T-helper 2 cell treated with Interferon-gamma antibody and Interleukin-4, amounts not matched to agents 5 μg/mL and 100 μg/mL, for 36 hours (primary cell): ENCODE measurements at regions not wholly inside any gene's neighbourhood (a gene's known extent, or its start where the extent isn't known, plus 50 kb on each side); places are given as distances from the start of the nearest gene placed in this dataset.

Source experiments
- DNase-seq: peaks from one replicate; pipeline ENCODE4 v3.0.0; 2021; ENCODE audit warnings: low spot score
- H3K27ac Mint-ChIP-seq: one replicate; pipeline ENCODE4 v1.8.0; 2021; ENCODE audit warnings: mild to moderate bottlenecking, mixed read lengths
- H3K27me3 Mint-ChIP-seq: one replicate; pipeline ENCODE4 v1.8.0; 2021; ENCODE audit warnings: low read depth, mixed read lengths
- H3K36me3 Mint-ChIP-seq: one replicate; pipeline ENCODE4 v1.8.0; 2021; ENCODE audit warnings: low read depth, mixed read lengths
- H3K4me1 Mint-ChIP-seq: one replicate; pipeline ENCODE4 v1.8.0; 2021; ENCODE audit warnings: low read depth, mixed read lengths
- H3K4me3 Mint-ChIP-seq: one replicate; pipeline ENCODE4 v1.8.0; 2022; ENCODE audit warnings: mild to moderate bottlenecking, moderate library complexity, mixed read lengths
- H3K9me3 Mint-ChIP-seq: one replicate; pipeline ENCODE4 v1.8.0; 2021; ENCODE audit warnings: mixed read lengths

GRCh38 chr9:85292261-85292660, 449.5 kb downstream of the AGTPBP1 start:
- Mint-ChIP-seq H3K27ac (no peak overlapping the region), H3K27me3 (peaks cover 17% of the 10 kb centered on the region), H3K36me3 (no peaks in the 10 kb centered on the region), H3K4me1 (peaks cover 10% of the 10 kb centered on the region), H3K4me3 (no peak overlapping the region), H3K9me3 (no peaks in the 10 kb centered on the region)
- no peak for DNase-seq

GRCh38 chr9:85291266-85291665, 450.5 kb downstream of the AGTPBP1 start:
- no peaks in the 10 kb centered on the region for H3K9me3 Mint-ChIP-seq
- peaks cover 17% of the 10 kb centered on the region for H3K27me3 Mint-ChIP-seq
- H3K4me3 Mint-ChIP-seq = no peak overlapping the region
- H3K4me1 Mint-ChIP-seq = peaks cover 10% of the 10 kb centered on the region
- H3K27ac Mint-ChIP-seq = no peak overlapping the region
- H3K36me3 Mint-ChIP-seq = no peaks in the 10 kb centered on the region
- DNase-seq = no peak

DNA sequence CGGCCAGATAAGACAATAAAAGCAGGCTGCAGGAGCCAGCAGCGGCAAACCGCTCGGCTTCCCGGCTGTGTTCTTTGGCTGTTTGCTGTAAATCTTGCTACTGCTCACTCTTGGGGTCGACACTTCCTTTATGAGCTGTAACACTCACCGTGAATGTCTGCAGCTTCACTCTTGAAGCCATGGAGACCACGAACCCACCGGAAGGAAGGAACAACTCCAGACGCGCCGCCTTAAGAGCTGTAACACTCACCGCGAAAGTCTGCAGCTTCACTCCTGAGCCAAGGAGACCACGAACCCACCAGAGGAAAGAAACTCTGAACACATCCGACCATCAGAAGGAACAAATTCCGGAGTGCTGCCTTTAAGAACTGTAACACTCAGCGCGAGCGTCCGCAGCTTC, 451.7 kb downstream of the AGTPBP1 start:
- no peak overlapping the region for H3K27ac Mint-ChIP-seq

GRCh38 chr9:85289142-85289541, 452.6 kb downstream of the AGTPBP1 start:
- H3K4me1 Mint-ChIP-seq = peaks cover 10% of the 10 kb centered on the region
- no peaks in the 10 kb centered on the region for H3K9me3 Mint-ChIP-seq

More for the DNA sequence above, 451.7 kb downstream of the AGTPBP1 start:
- Mint-ChIP-seq H3K4me1 (peaks cover 10% of the 10 kb centered on the region), H3K9me3 (no peaks in the 10 kb centered on the region), H3K4me3 (peak overlapping the region; percentile 50), H3K27me3 (peaks cover 17% of the 10 kb centered on the region), H3K36me3 (no peaks in the 10 kb centered on the region)
- DNase-seq = no peak

GRCh38 chr9:85283421-85283820, 458.3 kb downstream of the AGTPBP1 start:
- no peak overlapping the region for H3K27ac Mint-ChIP-seq
- DNase-seq = no peak
- H3K27me3 Mint-ChIP-seq = no peaks in the 10 kb centered on the region
- no peaks in the 10 kb centered on the region for H3K4me1 Mint-ChIP-seq
- no peaks in the 10 kb centered on the region for H3K9me3 Mint-ChIP-seq
- no peaks in the 10 kb centered on the region for H3K36me3 Mint-ChIP-seq
- H3K4me3 Mint-ChIP-seq = no peak overlapping the region

More at GRCh38 chr9:85289142-85289541, 452.6 kb downstream of the AGTPBP1 start:
- H3K27me3 Mint-ChIP-seq = peaks cover 17% of the 10 kb centered on the region
- H3K27ac Mint-ChIP-seq = no peak overlapping the region
- no peak for DNase-seq
- H3K4me3 Mint-ChIP-seq = no peak overlapping the region
- no peaks in the 10 kb centered on the region for H3K36me3 Mint-ChIP-seq

DNA sequence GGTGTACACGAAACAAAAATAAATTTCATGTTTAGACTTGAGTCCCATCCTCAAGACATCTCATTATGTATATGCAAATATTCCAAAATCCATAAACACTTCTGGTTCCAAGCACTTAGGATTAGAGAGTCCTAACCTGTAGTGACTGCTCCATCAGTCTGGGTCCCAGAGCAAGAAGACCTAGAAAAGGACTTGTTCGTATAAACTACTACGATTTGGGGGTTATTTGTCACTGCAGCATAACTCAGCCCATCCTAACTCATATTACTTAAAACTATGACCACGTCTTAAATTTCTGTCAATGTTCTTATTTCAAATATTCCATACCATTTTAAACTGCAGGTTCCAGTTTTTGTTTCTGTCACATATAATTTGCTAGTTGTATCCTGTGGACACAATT, 463.0 kb downstream of the AGTPBP1 start:
- H3K36me3 Mint-ChIP-seq = no peaks in the 10 kb centered on the region
- H3K27ac Mint-ChIP-seq = no peak overlapping the region
- no peak for DNase-seq
- no peaks in the 10 kb centered on the region for H3K4me1 Mint-ChIP-seq
- no peak overlapping the region for H3K4me3 Mint-ChIP-seq
- no peaks in the 10 kb centered on the region for H3K9me3 Mint-ChIP-seq
- H3K27me3 Mint-ChIP-seq = no peaks in the 10 kb centered on the region

GRCh38 chr9:85276741-85277140, 465.0 kb downstream of the AGTPBP1 start:
- Mint-ChIP-seq H3K27me3 (no peaks in the 10 kb centered on the region), H3K36me3 (no peaks in the 10 kb centered on the region), H3K9me3 (no peaks in the 10 kb centered on the region), H3K27ac (no peak overlapping the region), H3K4me3 (no peak overlapping the region), H3K4me1 (no peaks in the 10 kb centered on the region)
- DNase-seq = no peak

DNA sequence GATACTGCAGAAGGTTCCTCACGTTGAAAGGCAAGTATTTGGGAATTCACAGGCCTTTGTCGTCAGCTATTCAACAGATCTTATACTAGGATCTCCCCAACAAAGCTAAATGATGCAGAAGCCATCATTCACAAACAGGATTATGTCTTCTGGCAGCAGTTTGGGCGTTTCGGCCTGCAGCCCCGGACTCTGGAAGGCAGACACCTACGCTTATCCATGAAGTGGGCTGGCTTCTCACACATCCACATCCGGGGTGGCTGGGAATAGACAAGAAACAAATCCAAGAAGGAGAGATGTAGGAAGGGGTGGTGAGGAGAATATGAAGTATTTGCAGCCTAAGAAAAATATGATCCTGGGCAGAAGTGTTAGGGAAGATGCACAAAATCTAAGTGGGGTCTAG, 471.9 kb downstream of the AGTPBP1 start:
- no peak overlapping the region for H3K27ac Mint-ChIP-seq
- no peaks in the 10 kb centered on the region for H3K27me3 Mint-ChIP-seq
- no peak overlapping the region for H3K4me3 Mint-ChIP-seq
- H3K36me3 Mint-ChIP-seq = no peaks in the 10 kb centered on the region
- no peaks in the 10 kb centered on the region for H3K4me1 Mint-ChIP-seq
- DNase-seq = no peak
- H3K9me3 Mint-ChIP-seq = no peaks in the 10 kb centered on the region

DNA sequence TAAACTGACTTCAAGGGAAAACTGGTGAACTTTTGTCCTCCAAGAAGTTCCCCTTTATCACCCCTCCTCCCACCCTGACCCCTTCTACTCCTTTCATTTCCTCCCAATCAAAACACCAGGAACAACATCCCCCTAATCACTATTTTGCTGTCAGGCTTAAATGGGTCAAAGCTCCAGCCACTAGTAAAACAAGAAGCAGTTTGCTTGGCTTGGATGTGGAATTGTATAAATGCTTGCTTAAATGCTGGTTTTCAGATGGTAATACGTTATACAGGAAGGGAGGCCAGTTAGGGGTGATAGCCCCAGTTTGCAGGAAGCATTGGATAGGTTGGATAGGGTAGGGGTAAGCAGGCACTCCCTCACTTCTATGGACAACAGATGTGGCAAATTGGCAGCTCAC, 473.6 kb downstream of the AGTPBP1 start:
- Mint-ChIP-seq H3K27ac (no peak overlapping the region), H3K27me3 (no peaks in the 10 kb centered on the region), H3K36me3 (no peaks in the 10 kb centered on the region), H3K9me3 (no peaks in the 10 kb centered on the region), H3K4me3 (no peak overlapping the region), H3K4me1 (no peaks in the 10 kb centered on the region)
- no peak for DNase-seq

DNA sequence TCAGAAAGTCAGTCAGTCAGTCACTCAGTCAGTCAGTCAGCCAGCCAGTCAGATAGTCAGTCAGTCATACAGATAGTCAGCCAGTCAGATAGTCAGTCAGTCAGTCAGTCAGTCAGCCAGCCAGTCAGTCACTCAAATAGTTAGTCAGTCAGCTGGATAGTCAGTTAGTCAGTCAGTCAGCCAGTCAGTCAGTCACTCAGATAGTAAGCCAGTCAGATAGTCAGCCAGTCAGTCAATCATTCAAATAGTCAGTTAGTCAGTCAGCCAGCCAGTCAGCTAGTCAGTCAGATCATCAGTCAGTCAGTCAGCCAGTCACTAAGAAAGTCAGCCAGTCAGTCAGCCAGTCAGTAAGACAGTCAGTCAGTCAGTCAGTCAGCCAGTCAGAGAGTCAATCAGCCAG, 477.1 kb downstream of the AGTPBP1 start:
- Mint-ChIP-seq H3K4me1 (no peaks in the 10 kb centered on the region), H3K27me3 (no peaks in the 10 kb centered on the region), H3K36me3 (no peaks in the 10 kb centered on the region)

GRCh38 chr9:85263288-85263687, 478.5 kb downstream of the AGTPBP1 start:
- Mint-ChIP-seq H3K27me3 (no peaks in the 10 kb centered on the region), H3K4me1 (no peaks in the 10 kb centered on the region), H3K4me3 (no peak overlapping the region), H3K9me3 (no peaks in the 10 kb centered on the region), H3K36me3 (no peaks in the 10 kb centered on the region), H3K27ac (no peak overlapping the region)
- no peak for DNase-seq

More for the DNA sequence above, 477.1 kb downstream of the AGTPBP1 start:
- no peak overlapping the region for H3K27ac Mint-ChIP-seq
- no peaks in the 10 kb centered on the region for H3K9me3 Mint-ChIP-seq
- no peak overlapping the region for H3K4me3 Mint-ChIP-seq
- no peak for DNase-seq

DNA sequence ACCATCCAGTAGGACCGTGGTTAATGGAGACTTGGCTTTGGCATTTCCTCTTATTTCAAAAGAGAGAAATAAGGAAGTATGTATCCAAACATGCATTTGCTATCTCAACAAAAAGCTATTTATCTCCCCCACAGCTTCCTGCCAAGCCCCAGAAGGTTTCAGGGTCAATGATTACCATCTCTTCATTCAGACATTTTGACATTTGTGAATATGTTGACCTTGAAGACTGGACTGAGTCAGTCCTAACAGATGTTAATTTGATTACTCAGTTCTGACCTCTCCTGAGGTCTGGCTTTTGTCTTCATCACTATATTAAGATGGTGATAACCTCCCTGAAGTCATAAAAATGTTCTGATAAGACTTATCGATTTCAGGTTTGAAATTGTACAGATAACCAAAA, 479.4 kb downstream of the AGTPBP1 start:
- no peaks in the 10 kb centered on the region for H3K4me1 Mint-ChIP-seq
- no peak overlapping the region for H3K27ac Mint-ChIP-seq
- no peaks in the 10 kb centered on the region for H3K27me3 Mint-ChIP-seq
- H3K36me3 Mint-ChIP-seq = no peaks in the 10 kb centered on the region
- H3K4me3 Mint-ChIP-seq = no peak overlapping the region
- DNase-seq = no peak
- no peaks in the 10 kb centered on the region for H3K9me3 Mint-ChIP-seq

DNA sequence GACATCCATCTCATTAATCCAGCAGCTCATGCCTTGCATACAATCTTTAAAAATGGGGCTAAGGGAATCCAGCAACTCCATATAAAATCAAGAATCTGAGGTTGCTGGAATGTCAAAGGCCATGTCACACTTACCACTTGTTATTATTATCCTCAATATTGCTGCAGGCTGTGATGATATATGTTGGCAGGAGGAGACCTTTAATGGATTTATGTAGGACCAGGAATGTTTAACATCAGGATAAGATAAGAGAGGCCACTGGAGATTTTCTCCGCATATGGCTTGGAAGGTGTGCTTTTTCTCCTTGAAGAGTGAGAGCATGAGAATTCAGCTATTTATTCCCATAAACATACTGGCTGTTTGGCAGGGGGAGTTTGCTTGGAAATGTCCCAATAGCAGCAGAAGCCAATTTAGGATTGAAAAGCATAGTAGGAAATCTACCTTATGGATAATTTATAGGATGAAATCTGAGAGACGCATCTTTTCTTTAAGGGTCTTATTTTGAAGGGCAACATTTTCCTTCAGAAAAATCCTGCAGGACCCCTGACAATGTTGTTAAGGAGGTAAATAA, 481.4 kb downstream of the AGTPBP1 start:
- Mint-ChIP-seq H3K27ac (no peak overlapping the region), H3K4me3 (no peak overlapping the region), H3K4me1 (no peaks in the 10 kb centered on the region), H3K27me3 (no peaks in the 10 kb centered on the region), H3K9me3 (no peaks in the 10 kb centered on the region), H3K36me3 (no peaks in the 10 kb centered on the region)
- DNase-seq = no peak

GRCh38 chr9:85258823-85259370, 482.9 kb downstream of the AGTPBP1 start:
- Mint-ChIP-seq H3K36me3 (no peaks in the 10 kb centered on the region), H3K4me3 (no peak overlapping the region), H3K27me3 (no peaks in the 10 kb centered on the region), H3K4me1 (no peaks in the 10 kb centered on the region), H3K9me3 (no peaks in the 10 kb centered on the region), H3K27ac (no peak overlapping the region)
- no peak for DNase-seq

GRCh38 chr9:85258236-85258635, 483.5 kb downstream of the AGTPBP1 start:
- H3K27me3 Mint-ChIP-seq = no peaks in the 10 kb centered on the region
- H3K4me1 Mint-ChIP-seq = no peaks in the 10 kb centered on the region
- no peaks in the 10 kb centered on the region for H3K9me3 Mint-ChIP-seq
- H3K36me3 Mint-ChIP-seq = no peaks in the 10 kb centered on the region
- no peak overlapping the region for H3K4me3 Mint-ChIP-seq
- no peak for DNase-seq
- no peak overlapping the region for H3K27ac Mint-ChIP-seq
